HCT116 (cell line): ENCODE measurements at regions not wholly inside any gene's neighbourhood (a gene's known extent, or its start where the extent isn't known, plus 50 kb on each side); places are given as distances from the start of the nearest gene placed in this dataset.

Experiments used
- ATAC-seq: fragments of 200-7000 bp; cut with Tn5 transposase; 2 replicates; pipeline ENCODE4 v1.9.1; 2020; ENCODE audit warnings: mild to moderate bottlenecking, moderate library complexity
- BruUV-seq: library from RNA; stranded (reverse); fragments of 400-500 nt; replicated peaks from 2 replicates; lab custom pipeline; 2021; lab: Mats Ljungman, UMichigan
- CTCF ChIA-PET: fragments of 300-600 bp; sonication (Branson Sonifier 250); formaldehyde crosslinking; loops from one replicate; lab custom pipeline; 2021; ENCODE audit warnings: antibody characterized with exemption; lab: Charles Lee
- POLR2A ChIA-PET: fragments of 300-600, 350-600 bp; sonication (Branson Sonifier 250); formaldehyde crosslinking; loops from one replicate; lab custom pipeline; 2021; ENCODE audit warnings: antibody characterized with exemption; lab: Charles Lee
- RAD21 ChIA-PET, 2 experiments: fragments of 300-600 bp; sonication (Branson Sonifier 250); formaldehyde crosslinking; loops; one replicate each; lab custom pipeline; 2023; ENCODE audit warnings: low total read pairs in 2 of 2; ENCODE audit not compliant: uncharacterized antibody in 2 of 2, unreplicated experiment in 2 of 2, low non-redundant PET in 1 of 2; lab: Charles Lee
- DNase-seq: peaks from one replicate; pipeline ENCODE4 v3.0.0-alpha.2; 2010; ENCODE audit warnings: low read depth, low spot score
- H2AFZ ChIP-seq: fragments of 200-600 bp; shearing (Covaris generic), sonication (generic); 2 replicates; pipeline ENCODE4 v1.6.1; 2017; ENCODE audit warnings: low read depth, mixed run types, mixed read lengths, antibody characterized with exemption, low read length; ENCODE audit not compliant: poor library complexity, severe bottlenecking
- H3K27ac ChIP-seq: 2 replicates; pipeline ENCODE4 v1.5.1; 2012; ENCODE audit warnings: low read depth, low read length
- H3K27me3 ChIP-seq: fragments of 200-600 bp; sonication (generic); 2 replicates; pipeline ENCODE4 v1.6.1; 2016; ENCODE audit warnings: mixed run types, low read length, mixed read lengths; ENCODE audit not compliant: insufficient read depth
- H3K36me3 ChIP-seq, 2 experiments: fragments of 200-500 bp in 1 of 2; fragments of 200-600 bp in 1 of 2; sonication (Bioruptor generic) in 1 of 2; sonication (generic) in 1 of 2; 2 replicates each; pipeline versions ENCODE4 v1.5.1 to v1.6.1; 2014 to 2016; ENCODE audit warnings: low read length in 2 of 2, inconsistent platforms in 1 of 2, mixed read lengths in 1 of 2, mixed run types in 1 of 2; ENCODE audit not compliant: insufficient read depth in 2 of 2, control insufficient read depth in 1 of 2
- H3K4me1 ChIP-seq, 2 experiments: fragments of 200-600 bp in 1 of 2; sonication (generic) in 1 of 2; 2 replicates each; pipeline versions ENCODE4 v1.5.1 to v1.6.1; 2012 to 2017; ENCODE audit warnings: low read length in 2 of 2, inconsistent platforms in 1 of 2, mild to moderate bottlenecking in 1 of 2, mixed read lengths in 1 of 2, mixed run types in 1 of 2, moderate library complexity in 1 of 2; ENCODE audit not compliant: insufficient read depth in 2 of 2, control insufficient read depth in 1 of 2
- H3K4me2 ChIP-seq: fragments of 200-600 bp; sonication (generic); 2 replicates; pipeline ENCODE4 v1.6.1; 2017; ENCODE audit warnings: mixed run types, low read length, mixed read lengths
- H3K4me3 ChIP-seq, 2 experiments: fragments of 200-600 bp in 1 of 2; sonication (generic) in 1 of 2; replicated peaks in 1 of 2; 2 replicates each; pipeline ENCODE4 v1.5.1; 2011 to 2016; ENCODE audit warnings: low read length in 2 of 2, control low read depth in 1 of 2, low read depth in 1 of 2, mild to moderate bottlenecking in 1 of 2, mixed read lengths in 1 of 2, mixed run types in 1 of 2
- H3K79me2 ChIP-seq: fragments of 200-600 bp; sonication (generic); 2 replicates; pipeline ENCODE4 v1.6.1; 2017; ENCODE audit warnings: mild to moderate bottlenecking, mixed run types, low read length, moderate library complexity, mixed read lengths; ENCODE audit not compliant: insufficient read depth
- H3K9ac ChIP-seq: fragments of 200-600 bp; sonication (generic); 2 replicates; pipeline ENCODE4 v1.6.1; 2016; ENCODE audit warnings: low read length, mixed read lengths
- H3K9me2 ChIP-seq: fragments of 200-600 bp; sonication (generic), shearing (Covaris generic); 2 replicates; pipeline ENCODE4 v1.6.1; 2017; ENCODE audit warnings: mixed run types, mild to moderate bottlenecking, moderate library complexity; ENCODE audit not compliant: insufficient read depth
- H3K9me3 ChIP-seq, 2 experiments: fragments of 200-500 bp in 1 of 2; fragments of 200-600 bp in 1 of 2; sonication (Bioruptor generic) in 1 of 2; sonication (generic) in 1 of 2; 2 replicates each; pipeline ENCODE4 v1.6.1; 2014 to 2017; ENCODE audit warnings: low read length in 2 of 2, mixed read lengths in 2 of 2, inconsistent platforms in 1 of 2, low read depth in 1 of 2, mild to moderate bottlenecking in 1 of 2, mixed run types in 1 of 2, moderate library complexity in 1 of 2; ENCODE audit not compliant: control insufficient read depth in 1 of 2, insufficient read depth in 1 of 2
- H4K20me1 ChIP-seq: fragments of 200-600 bp; sonication (generic), shearing (Covaris generic); 2 replicates; pipeline ENCODE4 v1.6.1; 2017; ENCODE audit warnings: mixed run types, mild to moderate bottlenecking, moderate library complexity; ENCODE audit not compliant: insufficient read depth
- CEBPB ChIP-seq: IDR thresholded peaks from 2 replicates; pipeline ENCODE4 v1.6.1; 2012; ENCODE audit warnings: low read depth
- EGR1 ChIP-seq: IDR thresholded peaks from 2 replicates; pipeline ENCODE4 v1.6.1; 2012; ENCODE audit warnings: low read depth
- ELF1 ChIP-seq: IDR thresholded peaks from 2 replicates; pipeline ENCODE4 v1.6.1; 2012; ENCODE audit warnings: low read depth, borderline replicate concordance
- EZH2 ChIP-seq: fragments of 200-600 bp; sonication (generic); IDR thresholded peaks from 2 replicates; pipeline ENCODE4 v1.6.1; 2017; ENCODE audit warnings: antibody characterized with exemption, mixed run types
- EZH2phosphoT487 ChIP-seq: fragments of 200-600 bp; IDR thresholded peaks from 2 replicates; pipeline ENCODE4 v1.6.1; 2018; ENCODE audit warnings: antibody characterized with exemption, borderline replicate concordance
- FOSL1 ChIP-seq: IDR thresholded peaks from 2 replicates; pipeline ENCODE4 v1.6.1; 2012; ENCODE audit warnings: low read depth
- JUND ChIP-seq: IDR thresholded peaks from 2 replicates; pipeline ENCODE4 v1.6.1; 2012
- POLR2AphosphoS5 ChIP-seq: IDR thresholded peaks from 2 replicates; pipeline ENCODE4 v1.6.1; 2011; ENCODE audit warnings: mild to moderate bottlenecking, low read depth, low read length, moderate library complexity
- RAD21 ChIP-seq: IDR thresholded peaks from 2 replicates; pipeline ENCODE4 v1.6.1; 2012; ENCODE audit warnings: low read depth, mild to moderate bottlenecking
- SIN3A ChIP-seq: IDR thresholded peaks from 2 replicates; pipeline ENCODE4 v1.6.1; 2012; ENCODE audit warnings: low read depth
- SP1 ChIP-seq: IDR thresholded peaks from 2 replicates; pipeline ENCODE4 v1.6.1; 2012; ENCODE audit warnings: low read depth
- TCF7L2 ChIP-seq: IDR thresholded peaks from 2 replicates; pipeline ENCODE4 v1.7.0; 2011; ENCODE audit warnings: borderline replicate concordance, inconsistent platforms; ENCODE audit not compliant: insufficient read depth, insufficient read length; ENCODE audit errors: extremely low read depth
- YY1 ChIP-seq: IDR thresholded peaks from 2 replicates; pipeline ENCODE4 v1.6.1; 2011; ENCODE audit warnings: low read length, low read depth, moderate library complexity, mild to moderate bottlenecking; ENCODE audit not compliant: insufficient replicate concordance; ENCODE audit errors: extremely low read depth
- ZFX ChIP-seq: fragments of 450-650 bp; IDR thresholded peaks from 2 replicates; pipeline ENCODE4 v1.6.1; 2017
- ZNF274 ChIP-seq: fragments of 200-500 bp; sonication (Bioruptor generic); IDR thresholded peaks from 2 replicates; pipeline ENCODE4 v1.6.1; 2014; ENCODE audit warnings: mild to moderate bottlenecking, low read depth, low read length, inconsistent platforms
- intact Hi-C: fragments of 100-400 bp; cut with micrococcal nuclease; formaldehyde crosslinking; loops from 2 replicates; pipeline ENCODE4 v1.10.0; 2022
- TF ChIP-seq, protein P1 (sequence below), 3 experiments: fragments of 200-600 bp in 1 of 3; sonication (generic) in 1 of 3; IDR thresholded peaks in 2 of 3; conservative IDR thresholded peaks in 1 of 3; 2 replicates each; pipeline ENCODE4 v1.5.1; 2012 to 2017; ENCODE audit warnings: low read depth in 2 of 3, low read length in 2 of 3, antibody characterized with exemption in 1 of 3, borderline replicate concordance in 1 of 3, control low read depth in 1 of 3, mild to moderate bottlenecking in 1 of 3, mixed read lengths in 1 of 3, mixed run types in 1 of 3, moderate library complexity in 1 of 3; ENCODE audit not compliant: insufficient read depth in 1 of 3

DNA sequence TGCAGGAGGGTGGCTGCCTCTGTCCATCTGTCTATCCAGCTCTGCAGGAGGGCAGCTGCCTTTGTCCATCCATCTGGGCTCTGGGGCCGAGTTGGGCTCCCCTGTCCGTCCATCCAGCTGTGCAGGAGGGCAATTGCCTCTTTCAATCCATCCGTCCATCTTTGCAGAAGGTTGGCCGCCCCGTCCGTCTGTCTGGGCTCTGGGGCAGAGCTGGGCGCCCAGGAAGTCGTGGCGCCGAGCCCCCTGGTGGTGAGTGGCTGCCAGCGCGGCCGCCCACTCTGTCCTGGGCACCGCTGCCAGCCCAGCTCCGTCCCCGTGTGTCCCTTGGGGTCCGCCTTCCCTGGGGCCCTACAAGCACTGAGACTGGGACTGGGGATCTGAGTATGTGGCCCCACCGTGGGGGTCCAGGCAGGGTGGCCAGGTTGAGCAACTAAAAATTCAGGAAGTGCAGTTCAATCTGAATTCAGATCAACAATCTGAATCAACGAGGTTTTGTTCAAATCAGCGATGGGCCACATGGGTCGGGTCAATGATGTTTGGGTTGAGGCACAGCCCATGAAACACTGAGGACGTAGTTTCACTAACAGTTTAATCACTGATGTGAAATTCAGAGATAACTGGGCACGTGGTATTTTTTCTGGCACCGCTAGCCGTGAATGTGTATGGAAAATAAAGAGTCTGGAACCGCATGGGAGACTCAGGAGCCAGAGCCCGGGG is 99.1 kb upstream of the ACTRT2 start:
- no peak overlapping the region for H3K9ac ChIP-seq
- peak; percentile 55 for TF ChIP-seq RAD21
- TF ChIP-seq, protein P1, sequence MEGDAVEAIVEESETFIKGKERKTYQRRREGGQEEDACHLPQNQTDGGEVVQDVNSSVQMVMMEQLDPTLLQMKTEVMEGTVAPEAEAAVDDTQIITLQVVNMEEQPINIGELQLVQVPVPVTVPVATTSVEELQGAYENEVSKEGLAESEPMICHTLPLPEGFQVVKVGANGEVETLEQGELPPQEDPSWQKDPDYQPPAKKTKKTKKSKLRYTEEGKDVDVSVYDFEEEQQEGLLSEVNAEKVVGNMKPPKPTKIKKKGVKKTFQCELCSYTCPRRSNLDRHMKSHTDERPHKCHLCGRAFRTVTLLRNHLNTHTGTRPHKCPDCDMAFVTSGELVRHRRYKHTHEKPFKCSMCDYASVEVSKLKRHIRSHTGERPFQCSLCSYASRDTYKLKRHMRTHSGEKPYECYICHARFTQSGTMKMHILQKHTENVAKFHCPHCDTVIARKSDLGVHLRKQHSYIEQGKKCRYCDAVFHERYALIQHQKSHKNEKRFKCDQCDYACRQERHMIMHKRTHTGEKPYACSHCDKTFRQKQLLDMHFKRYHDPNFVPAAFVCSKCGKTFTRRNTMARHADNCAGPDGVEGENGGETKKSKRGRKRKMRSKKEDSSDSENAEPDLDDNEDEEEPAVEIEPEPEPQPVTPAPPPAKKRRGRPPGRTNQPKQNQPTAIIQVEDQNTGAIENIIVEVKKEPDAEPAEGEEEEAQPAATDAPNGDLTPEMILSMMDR (IDR thresholded peaks at IDR 0.05 in 2 of 3, conservative IDR thresholded peaks at IDR 0.05 in 1 of 3; ENCODE audit: borderline replicate concordance in 1 of 3, insufficient read depth in 1 of 3, low read depth in 2 of 3, low read length in 2 of 3), result peak; percentile 48 to 82 (median 77); a peak in 5 of 6 replicates
- peak; percentile 51; the same call in 1 of the 2 replicates for TF ChIP-seq EGR1
- no peak for TF ChIP-seq YY1
- no peak for TF ChIP-seq EZH2phosphoT487
- TF ChIP-seq EZH2, result no peak
- H3K79me2 ChIP-seq, result no peaks in the 10 kb centered on the region
- H3K4me1 ChIP-seq, result no peaks in the 10 kb centered on the region
- intact Hi-C loops, result loop anchor here (2.0 kb wide), 1 partner anchor 99 kb away; no protein-coding TSS in a partner anchor
- peak; percentile 4 for DNase-seq
- H3K9me2 ChIP-seq, result no peaks in the 10 kb centered on the region
- ChIA-PET RAD21 (no interaction called here), CTCF (interaction anchor here (0.7 to 1.2 kb wide), 5 partner anchors 10 to 100 kb away, joined by 3 to 6 read pairs (median 3); no protein-coding TSS in a partner anchor), POLR2A (no interaction called here)
- no peaks in the 10 kb centered on the region for H3K27me3 ChIP-seq
- H3K9me3 ChIP-seq, result no peaks in the 10 kb centered on the region
- H3K36me3 ChIP-seq, result no peaks in the 10 kb centered on the region
- peak; percentile 96 for ATAC-seq
- H2AFZ ChIP-seq, result no peak overlapping the region
- H3K4me2 ChIP-seq, result no peak overlapping the region
- H3K4me3 ChIP-seq, result no peak overlapping the region
- H4K20me1 ChIP-seq, result no peaks in the 10 kb centered on the region
- no peak overlapping the region for H3K27ac ChIP-seq
- BruUV-seq, result no TSS peak

DNA sequence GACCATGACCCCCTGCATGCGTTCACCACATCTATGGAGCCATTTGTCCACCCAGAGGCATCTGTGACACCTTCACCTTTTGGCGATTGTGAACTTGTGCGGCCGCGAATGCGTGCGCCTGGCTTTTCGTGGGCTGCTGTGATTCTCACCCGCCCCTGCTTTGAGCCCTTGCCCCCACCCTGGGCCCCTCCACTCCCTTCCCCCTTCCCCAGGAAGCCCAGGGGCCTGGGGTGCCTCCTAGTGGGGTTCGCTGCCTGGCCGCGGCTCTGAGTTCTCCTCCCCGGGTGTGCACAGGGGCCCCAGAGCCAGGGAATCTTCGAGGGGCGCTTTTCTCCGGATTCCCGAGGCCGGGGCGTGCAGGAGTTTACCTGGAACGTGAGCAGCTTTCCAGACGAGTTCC is 97.9 kb upstream of the ACTRT2 start:
- Histone ChIP-seq H3K27me3 (no peaks in the 10 kb centered on the region), H4K20me1 (no peaks in the 10 kb centered on the region), H3K4me1 (no peaks in the 10 kb centered on the region), H3K36me3 (no peaks in the 10 kb centered on the region), H3K4me3 (no peak overlapping the region), H3K4me2 (no peak overlapping the region), H3K27ac (no peak overlapping the region), H3K79me2 (no peaks in the 10 kb centered on the region), H3K9me2 (no peaks in the 10 kb centered on the region), H3K9me3 (no peaks in the 10 kb centered on the region), H2AFZ (no peak overlapping the region), H3K9ac (no peak overlapping the region)
- no TSS peak for BruUV-seq
- ATAC-seq (no peak), DNase-seq (no peak)
- POLR2A ChIA-PET, result no interaction called here
- intact Hi-C loops, result loop anchor here (2.0 kb wide), 1 partner anchor 101 kb away; no protein-coding TSS in a partner anchor
- RAD21 ChIA-PET, result no interaction called here
- CTCF ChIA-PET, result no interaction called here
- TF ChIP-seq SIN3A, result no peak
- no peak for TF ChIP-seq EZH2phosphoT487
- TF ChIP-seq POLR2AphosphoS5, result no peak
- TF ChIP-seq JUND, result no peak
- TF ChIP-seq TCF7L2, result no peak
- TF ChIP-seq ELF1, result no peak
- no peak for TF ChIP-seq ZFX
- no peak for TF ChIP-seq FOSL1
- TF ChIP-seq, protein P1 (IDR thresholded peaks at IDR 0.05 in 2 of 3, conservative IDR thresholded peaks at IDR 0.05 in 1 of 3; ENCODE audit: borderline replicate concordance in 1 of 3, insufficient read depth in 1 of 3, low read depth in 2 of 3, low read length in 2 of 3), result no peak
- TF ChIP-seq EZH2, result no peak
- no peak for TF ChIP-seq ZNF274
- no peak for TF ChIP-seq CEBPB
- no peak for TF ChIP-seq EGR1
- no peak for TF ChIP-seq RAD21
- no peak for TF ChIP-seq SP1
